H1 (cell line): ENCODE measurements at regions not wholly inside any gene's neighbourhood (a gene's known extent, or its start where the extent isn't known, plus 50 kb on each side); places are given as distances from the start of the nearest gene placed in this dataset.

Experiments used
- CHD1 ChIP-seq: IDR thresholded peaks from 2 replicates; pipeline ENCODE4 v1.6.1; 2012; ENCODE audit warnings: low read depth, low read length, improper control_type of control experiment
- CHD7 ChIP-seq: fragments of 300-600 bp; sonication (generic); IDR thresholded peaks from 2 replicates; pipeline ENCODE4 v1.7.1; 2012; ENCODE audit warnings: low read length, moderate library complexity, mild to moderate bottlenecking, inconsistent platforms; ENCODE audit not compliant: insufficient replicate concordance
- KDM4A ChIP-seq: IDR thresholded peaks from one replicate; pipeline ENCODE4 v1.7.1; 2012; ENCODE audit warnings: low read depth, mild to moderate bottlenecking, moderate library complexity, low read length, inconsistent platforms; ENCODE audit not compliant: severe bottlenecking
- RBBP5 ChIP-seq: IDR thresholded peaks from 2 replicates; pipeline ENCODE4 v1.7.1; 2012; ENCODE audit warnings: low read depth, mild to moderate bottlenecking, inconsistent platforms, low read length, moderate library complexity, borderline replicate concordance
- SP1 ChIP-seq: IDR thresholded peaks from 2 replicates; pipeline ENCODE4 v1.6.1; 2011; ENCODE audit warnings: low read depth, low read length
- SP4 ChIP-seq: IDR thresholded peaks from 2 replicates; pipeline ENCODE4 v1.6.1; 2012; ENCODE audit warnings: low read length, inconsistent platforms
- SUZ12 ChIP-seq: fragments of 200-600 bp; sonication (generic); IDR thresholded peaks from 2 replicates; pipeline ENCODE4 v1.6.1; 2012; ENCODE audit warnings: mild to moderate bottlenecking, inconsistent platforms, low read length, moderate library complexity, mixed read lengths
- TEAD4 ChIP-seq: IDR thresholded peaks from 2 replicates; pipeline ENCODE4 v1.6.1; 2012; ENCODE audit warnings: low read depth, low read length, inconsistent platforms, mixed read lengths

DNA sequence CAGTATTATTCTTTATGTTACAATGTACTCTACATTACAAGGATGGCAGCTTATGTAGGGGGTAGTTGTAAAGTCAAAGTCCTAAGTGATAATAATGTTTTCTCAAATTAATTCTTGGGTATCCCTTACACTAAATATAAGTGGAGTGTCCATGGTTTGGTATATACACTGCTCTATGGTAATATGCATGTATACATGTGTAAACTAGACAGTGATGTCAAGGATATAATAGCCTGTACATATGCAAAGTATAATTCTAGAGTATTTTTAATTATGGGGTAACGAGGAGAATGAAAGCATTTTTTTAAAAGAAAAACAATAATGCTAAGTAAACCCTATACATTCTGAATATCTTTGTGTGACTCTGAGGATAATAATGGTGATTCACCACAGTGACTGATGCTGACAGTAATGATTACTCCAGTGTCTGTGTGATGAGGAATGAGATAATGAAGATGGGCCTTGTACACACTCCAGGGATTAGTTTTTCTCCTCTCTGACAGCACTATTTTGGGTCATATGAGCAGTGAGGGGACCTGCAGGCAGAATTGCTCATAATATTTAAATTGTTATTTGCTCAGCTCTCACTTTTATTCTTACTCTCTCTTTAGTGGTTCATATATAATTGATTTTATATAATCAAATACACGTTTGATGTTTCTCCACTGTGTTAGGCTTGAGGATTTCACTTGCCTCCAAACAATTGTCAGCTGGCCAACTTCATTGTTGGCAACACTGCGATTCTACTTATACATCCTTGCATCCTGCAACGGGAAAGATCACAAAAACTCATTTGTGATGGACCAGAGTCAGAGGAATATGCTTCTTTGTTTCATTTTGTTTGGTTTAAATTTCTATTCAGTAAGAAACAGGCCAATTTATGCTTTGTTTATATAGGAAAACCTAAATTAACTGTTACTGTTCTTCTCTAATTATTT, 88.2 kb downstream of the NREP start (continued):
- TF ChIP-seq CHD7 = no peak
- no peak for TF ChIP-seq TEAD4
- TF ChIP-seq SP1 = no peak
- TF ChIP-seq SP4 = no peak
- no peak for TF ChIP-seq CHD1
- no peak for TF ChIP-seq SUZ12
- TF ChIP-seq RBBP5 = no peak
- TF ChIP-seq KDM4A = no peak
